Frontal cortex (tissue), 3 donors: ENCODE measurements at regions not wholly inside any gene's neighbourhood (a gene's known extent, or its start where the extent isn't known, plus 50 kb on each side); places are given as distances from the start of the nearest gene placed in this dataset.
A peak's percentile ranks its signal among the peaks of the same experiment; 100 is the strongest.
"Not testable (repeated sequence)": the region's sequence is repeated elsewhere in the genome, so short reads cannot be mapped to it uniquely, and the experiment has no call there.

Source experiments
- DNase-seq, 2 donors: peaks; one replicate each; pipeline ENCODE4 v3.0.0; 2012; ENCODE audit warnings: low spot score in 2 of 2
- FAIRE-seq: peaks from 2 replicates; lab custom pipeline; 2012; peaks lifted over from hg19 to GRCh38; lab: Jason Lieb, UNC
- donor health status: control.
- donor health status: control.
- donor health status: control.

DNA sequence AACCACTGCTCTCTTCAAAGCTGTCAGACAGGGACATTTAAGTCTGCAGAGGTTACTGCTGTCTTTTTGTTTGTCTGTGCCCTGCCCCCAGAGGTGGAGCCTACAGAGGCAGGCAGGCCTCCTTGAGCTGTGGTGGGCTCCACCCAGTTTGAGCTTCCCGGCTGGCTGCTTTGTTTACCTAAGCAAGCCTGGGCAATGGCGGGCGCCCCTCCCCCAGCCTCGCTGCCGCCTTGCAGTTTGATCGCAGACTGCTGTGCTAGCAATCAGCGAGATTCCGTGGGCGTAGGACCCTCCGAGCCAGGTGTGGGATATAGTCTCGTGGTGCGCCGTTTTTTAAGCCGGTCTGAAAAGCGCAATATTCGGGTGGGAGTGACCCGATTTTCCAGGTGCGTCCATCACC, 586.9 kb downstream of the HTR1B start:
- DNase-seq, FAIRE-seq: not testable (repeated sequence)

DNA sequence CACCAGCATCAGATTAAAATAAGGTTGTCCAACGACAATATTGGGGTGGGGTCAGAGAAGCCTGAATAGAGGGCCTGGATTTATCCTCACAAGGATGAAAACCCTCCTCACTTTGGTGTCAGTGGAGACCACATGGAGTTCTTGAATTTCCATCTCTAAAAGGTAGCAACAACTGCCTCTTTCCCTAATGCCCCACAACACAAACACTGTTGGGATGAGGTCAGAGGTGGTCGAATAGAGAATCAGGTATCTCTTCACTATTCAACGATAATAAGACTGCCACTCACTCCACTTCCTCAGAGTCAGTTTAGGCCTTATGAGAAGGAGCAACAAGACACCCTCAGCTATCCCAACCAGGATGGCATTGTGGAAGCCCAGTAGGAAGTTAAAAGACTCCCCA, 596.1 kb downstream of the HTR1B start:
- FAIRE-seq, result no peak
- no peak for DNase-seq

GRCh38 chr6:76866091-76866915, 597.0 kb downstream of the HTR1B start:
- FAIRE-seq (no peak), DNase-seq (no peak)

DNA sequence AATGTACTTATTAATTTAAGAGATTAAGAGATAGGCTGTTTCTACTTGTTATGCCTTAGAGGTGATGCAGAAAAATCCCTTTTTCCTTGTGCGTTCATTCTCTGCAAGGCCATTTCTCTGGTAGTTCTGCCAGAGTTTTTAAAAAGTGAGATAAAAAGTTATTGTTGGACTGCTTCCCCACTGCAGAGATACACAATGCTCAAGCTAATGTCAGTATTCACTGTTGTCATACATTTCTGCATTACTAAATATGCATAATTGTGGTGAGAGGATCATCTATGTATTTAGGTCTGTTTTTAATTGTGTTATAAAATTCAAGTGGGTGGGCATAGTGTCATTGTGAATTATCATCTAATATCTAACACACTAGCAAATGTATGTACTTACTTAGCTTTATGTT, 600.4 kb downstream of the HTR1B start:
- DNase-seq (no peak), FAIRE-seq (no peak)

GRCh38 chr6:76861403-76861802, 601.9 kb downstream of the HTR1B start:
- FAIRE-seq (no peak), DNase-seq (no peak)

DNA sequence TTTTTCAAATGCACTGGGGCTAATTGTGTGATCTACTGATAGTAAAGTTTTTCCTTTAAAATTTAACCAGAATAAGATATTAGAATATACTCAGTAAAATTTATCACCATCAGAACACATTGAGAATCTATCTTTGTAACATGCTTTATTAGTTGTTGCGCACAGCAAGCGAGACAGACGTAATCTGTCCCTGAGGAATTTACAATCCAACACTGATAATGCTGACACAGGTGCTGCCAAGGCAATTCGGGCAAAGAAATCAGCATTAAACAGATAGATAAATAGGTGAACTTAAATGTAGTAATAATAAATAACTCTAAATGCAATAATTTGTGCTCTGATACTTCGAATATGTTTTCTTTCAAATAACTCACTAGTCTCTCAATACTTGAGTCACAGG, 607.2 kb downstream of the HTR1B start:
- DNase-seq (no peak), FAIRE-seq (no peak)

GRCh38 chr6:76852776-76853175, 610.5 kb downstream of the HTR1B start:
- FAIRE-seq (no peak), DNase-seq (no peak)

DNA sequence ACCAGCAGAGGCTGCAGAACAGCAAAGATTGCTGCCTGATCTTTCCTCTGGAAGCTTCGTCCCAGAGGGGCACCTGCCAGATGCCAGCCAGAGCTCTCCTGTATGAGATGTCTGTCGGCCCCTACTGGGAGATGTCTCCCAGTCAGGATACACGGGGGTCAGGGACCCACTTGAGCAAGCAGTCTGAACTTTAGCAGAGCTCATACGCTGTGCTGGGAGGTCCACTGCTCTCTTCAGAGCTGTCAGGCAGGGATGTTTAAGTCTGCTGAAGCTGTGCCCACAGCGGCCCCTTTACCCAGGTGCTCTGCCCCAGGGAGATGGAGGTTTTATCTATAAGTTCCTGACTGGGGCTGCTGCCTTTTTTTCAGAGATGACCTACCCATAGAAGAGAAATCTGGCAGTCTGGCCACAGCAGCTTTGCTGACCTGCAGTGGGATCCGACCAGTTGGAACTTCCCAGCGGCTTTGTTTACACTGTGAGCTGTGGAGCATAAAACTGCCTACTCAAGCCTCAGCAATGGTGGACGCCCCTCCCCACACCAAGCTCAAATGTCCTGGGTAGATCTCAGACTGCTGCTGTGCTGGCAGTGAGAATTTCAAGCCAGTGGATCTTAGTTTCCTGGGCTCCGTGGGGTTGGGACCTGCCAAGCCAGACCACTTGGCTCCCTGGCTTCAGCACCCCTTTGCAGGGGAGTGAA, 613.9 kb downstream of the HTR1B start:
- FAIRE-seq, DNase-seq: not testable (repeated sequence)

- no peak for DNase-seq
- FAIRE-seq, result no peak
Measured at GRCh38 chr6:76843054-76843822, 620.1 kb downstream of the HTR1B start.

DNA sequence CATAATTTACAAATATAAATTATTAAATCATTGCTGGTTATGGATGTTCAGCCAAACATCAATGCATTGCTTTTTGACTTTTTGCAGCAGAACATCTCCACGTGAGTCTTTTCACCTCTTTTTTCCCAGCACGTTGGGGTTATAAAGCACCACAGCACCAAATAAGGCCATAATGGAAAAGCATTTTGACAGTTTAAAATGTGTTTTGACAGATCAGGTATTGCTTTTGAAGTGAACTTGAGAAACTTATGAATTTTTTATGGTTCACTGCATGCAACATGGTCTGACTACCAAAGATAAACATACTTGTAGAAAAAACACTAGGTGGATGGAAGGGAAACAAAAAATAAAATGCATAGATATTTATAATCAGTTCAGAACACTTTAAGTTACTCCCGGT, 622.4 kb downstream of the HTR1B start:
- FAIRE-seq, result no peak
- no peak for DNase-seq

DNA sequence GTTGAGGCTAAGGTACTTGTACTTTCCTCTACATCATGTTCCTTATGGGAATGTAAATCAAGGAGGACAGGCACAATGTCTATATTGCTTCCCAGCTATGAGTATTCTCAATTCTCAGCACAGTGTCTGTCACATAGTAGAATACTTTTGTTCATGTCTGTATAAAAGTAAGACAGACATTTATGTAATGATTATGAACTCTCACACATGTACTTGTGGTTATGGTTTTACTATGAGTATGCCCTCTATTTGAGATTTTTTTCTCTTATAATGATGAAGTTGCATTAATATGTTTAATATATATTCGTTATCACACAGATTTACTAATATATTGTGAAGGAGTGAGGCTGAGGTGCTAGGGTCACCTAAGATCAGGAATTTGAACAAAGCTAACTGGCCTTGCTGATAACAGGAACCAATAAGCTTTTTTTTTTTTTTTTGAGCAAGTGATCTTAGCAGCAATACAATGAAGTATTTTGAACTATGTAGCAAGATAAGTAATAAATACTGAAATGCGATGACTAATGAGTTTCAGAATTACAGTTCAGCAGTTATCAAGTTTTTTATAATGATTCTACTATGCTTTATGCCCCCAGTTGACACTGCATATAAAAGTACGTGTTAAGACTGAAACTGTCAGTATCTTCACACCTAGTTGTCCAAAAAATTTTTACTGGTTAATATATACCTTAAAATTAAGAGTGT, 623.1 kb downstream of the HTR1B start:
- DNase-seq (no peak), FAIRE-seq (no peak)

DNA sequence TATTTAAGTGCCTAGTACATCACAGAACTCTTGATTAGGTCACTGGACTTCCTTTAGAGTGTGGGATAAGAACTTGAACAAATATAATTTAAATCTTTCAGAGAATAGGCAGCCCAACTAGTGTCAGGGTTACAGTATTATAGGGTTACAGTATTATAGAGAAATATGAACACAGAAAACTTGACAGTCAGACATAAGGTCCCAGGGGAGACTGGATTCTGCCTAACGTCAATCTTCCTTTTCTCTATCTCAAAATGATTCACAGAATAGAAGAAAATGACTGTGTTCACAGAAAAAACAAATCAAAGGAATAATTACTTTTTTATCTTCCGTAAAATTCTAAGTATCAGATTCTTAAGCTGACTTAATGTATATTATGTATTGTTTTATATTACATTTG, 623.8 kb downstream of the HTR1B start:
- FAIRE-seq, result no peak
- DNase-seq, result no peak

DNA sequence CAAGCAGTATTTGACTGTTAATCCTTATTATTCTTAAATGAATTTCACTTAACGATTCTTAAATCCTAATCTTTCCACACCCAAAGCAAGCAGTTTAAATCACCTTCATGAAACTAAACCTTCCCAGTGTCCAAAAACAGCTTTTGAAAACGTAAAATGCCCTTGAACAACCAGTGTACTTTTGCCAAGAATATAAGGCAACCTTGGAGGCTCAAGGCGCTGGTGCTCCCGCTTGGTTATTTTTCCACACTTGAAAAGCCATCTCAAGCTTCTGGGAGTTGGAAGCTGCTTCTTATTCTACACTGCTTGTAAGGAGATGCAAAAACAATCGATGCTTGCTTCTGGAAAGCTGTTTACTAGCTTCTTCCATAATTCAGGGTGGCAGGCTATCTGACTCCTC, 625.7 kb downstream of the HTR1B start:
- DNase-seq (no peak), FAIRE-seq (no peak)

DNA sequence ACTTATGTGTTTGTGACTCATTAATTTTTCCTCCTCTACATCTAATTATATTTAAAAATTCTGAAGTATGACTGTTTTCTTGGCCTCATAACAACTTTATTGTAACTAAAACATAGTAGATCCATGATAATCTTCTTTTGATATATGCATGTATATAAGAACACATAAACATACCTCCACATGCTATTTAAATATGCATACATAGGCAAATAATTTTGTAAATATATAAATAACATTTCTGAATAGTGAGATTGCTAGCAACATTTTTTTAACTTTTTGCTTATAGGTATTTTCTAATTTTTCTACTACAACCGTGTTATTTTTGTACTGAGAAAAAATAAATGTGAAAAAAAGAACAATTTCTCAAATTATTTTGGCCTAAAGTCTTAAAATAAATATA, 627.6 kb downstream of the HTR1B start:
- DNase-seq (no peak), FAIRE-seq (no peak)

GRCh38 chr6:76835293-76835692, 628.0 kb downstream of the HTR1B start:
- DNase-seq, result no peak
- no peak for FAIRE-seq

DNA sequence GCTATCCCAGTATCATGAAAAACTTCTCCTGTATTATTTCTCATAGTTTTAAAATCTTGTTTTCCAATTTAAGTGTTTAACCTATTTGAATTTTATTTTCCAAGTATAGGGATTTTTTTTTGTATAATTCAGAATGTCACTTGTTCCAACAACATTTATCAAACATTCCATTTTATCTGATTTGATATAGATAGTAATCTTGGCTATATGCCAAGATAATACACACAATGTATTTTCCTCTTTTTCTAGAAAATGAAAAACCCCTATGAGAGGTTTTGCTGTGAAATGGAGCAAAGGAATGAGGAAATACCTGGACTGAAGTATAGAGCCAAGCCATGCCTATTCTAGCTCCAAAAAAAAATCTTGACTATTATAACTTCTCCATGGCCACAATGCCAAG, 628.9 kb downstream of the HTR1B start:
- DNase-seq (no peak), FAIRE-seq (peak; percentile 64)

DNA sequence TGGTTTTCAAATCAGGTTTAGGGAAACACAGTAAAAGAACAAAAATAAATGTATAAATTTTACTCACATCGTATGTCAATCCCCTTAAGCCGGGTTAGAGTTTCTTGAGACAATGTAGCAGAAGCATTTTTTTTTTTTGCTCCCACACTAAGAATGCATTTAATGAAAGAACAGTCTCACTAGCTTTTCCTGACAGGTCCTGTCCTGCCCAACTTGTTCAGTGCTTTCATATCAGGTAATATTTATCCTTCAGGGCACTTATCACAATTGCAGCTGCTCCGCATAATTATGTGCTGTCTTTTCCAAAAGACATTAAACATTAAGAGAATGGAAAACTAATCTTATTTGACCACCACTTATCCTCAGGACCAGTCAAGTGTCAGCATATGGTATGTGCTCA, 632.0 kb downstream of the HTR1B start:
- no peak for DNase-seq
- no peak for FAIRE-seq

DNA sequence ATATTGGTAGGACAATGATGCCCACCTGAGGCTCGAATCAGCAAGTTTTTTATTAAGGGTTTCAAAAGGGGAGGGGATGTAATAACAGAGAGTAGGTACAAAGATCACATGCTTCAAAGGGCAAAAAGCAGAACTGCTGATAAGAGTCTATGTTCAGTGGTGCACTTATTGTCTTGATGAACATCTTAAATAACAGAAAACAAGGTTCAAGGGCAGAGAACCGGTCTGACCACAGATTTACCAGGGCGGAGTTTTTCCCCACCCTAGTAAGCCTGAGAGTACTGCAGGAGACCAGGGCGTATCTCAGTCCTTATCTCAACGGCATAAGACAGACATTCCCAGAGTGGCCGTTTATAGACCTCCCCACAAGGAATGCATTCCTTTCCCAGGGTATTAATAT, 639.7 kb downstream of the HTR1B start:
- not testable (repeated sequence) for DNase-seq, FAIRE-seq

DNA sequence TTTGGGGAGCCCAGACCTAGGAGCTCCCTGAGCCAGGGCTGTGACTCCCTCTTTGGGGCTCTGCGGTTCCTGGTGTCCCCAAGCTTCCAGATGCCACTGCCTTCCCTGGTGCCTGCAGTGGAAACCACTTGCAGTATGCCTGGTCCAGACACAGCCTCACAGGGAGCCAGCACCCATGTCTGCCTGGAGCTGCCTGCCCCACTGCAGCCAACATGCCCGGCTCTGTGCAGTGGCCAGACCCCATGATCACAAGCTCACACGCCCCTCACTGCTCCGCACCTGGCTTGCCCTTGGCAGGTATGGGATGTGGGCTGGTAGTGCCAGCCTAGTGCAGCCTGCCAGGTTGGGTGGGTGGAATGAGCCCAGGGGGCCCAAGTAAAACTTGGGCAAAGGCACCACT, 644.8 kb downstream of the HTR1B start:
- DNase-seq (no peak), FAIRE-seq (no peak)

DNA sequence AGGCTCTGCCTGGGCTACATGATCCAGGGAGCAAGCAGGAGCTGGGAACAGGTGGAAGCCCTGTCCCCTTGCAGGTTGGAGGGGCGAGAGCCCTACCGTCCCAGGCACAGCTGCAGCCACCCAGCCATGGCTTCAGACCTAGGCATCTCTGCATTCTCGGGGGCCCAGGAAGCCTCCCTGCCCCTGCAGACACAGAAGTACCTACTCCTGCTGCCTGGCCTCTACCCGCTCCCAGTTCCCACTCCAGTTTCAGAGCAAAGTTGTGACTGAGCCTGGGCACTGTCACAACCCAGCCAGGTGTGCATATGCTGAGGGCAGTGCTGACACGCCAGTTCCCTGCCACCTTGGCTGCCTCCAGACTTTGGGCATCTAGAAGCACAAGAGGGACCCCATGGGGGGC, 645.9 kb downstream of the HTR1B start:
- no peak for FAIRE-seq
- DNase-seq, result no peak
